Loucy (cell line): ENCODE measurements at regions not wholly inside any gene's neighbourhood (a gene's known extent, or its start where the extent isn't known, plus 50 kb on each side); places are given as distances from the start of the nearest gene placed in this dataset.

Experiments
- H2AFZ ChIP-seq: fragments of 200-600 bp; sonication (generic); 2 replicates; pipeline ENCODE4 v1.6.0; 2016; ENCODE audit warnings: antibody characterized with exemption, mild to moderate bottlenecking, low read length, moderate library complexity
- H3F3A ChIP-seq: fragments of 200-600 bp; 2 replicates; pipeline ENCODE4 v1.6.0; 2016; ENCODE audit warnings: antibody characterized with exemption, low read depth, mild to moderate bottlenecking
- H3K27me3 ChIP-seq: fragments of 200-600 bp; sonication (generic); 2 replicates; pipeline ENCODE4 v1.6.1; 2014; ENCODE audit warnings: low read length, mild to moderate bottlenecking; ENCODE audit not compliant: insufficient read depth, poor library complexity, severe bottlenecking
- H3K36me3 ChIP-seq: fragments of 200-600 bp; sonication (generic); 2 replicates; pipeline ENCODE4 v1.6.1; 2016; ENCODE audit warnings: low read length; ENCODE audit not compliant: insufficient read depth
- H3K4me1 ChIP-seq: fragments of 200-600 bp; sonication (generic); 2 replicates; pipeline ENCODE4 v1.5.1; 2014; ENCODE audit warnings: low read length, mild to moderate bottlenecking; ENCODE audit not compliant: insufficient read depth, poor library complexity, severe bottlenecking
- H3K4me2 ChIP-seq: fragments of 200-600 bp; sonication (generic); 2 replicates; pipeline ENCODE4 v1.6.0; 2014; ENCODE audit warnings: antibody characterized with exemption, low read length, low read depth, mild to moderate bottlenecking; ENCODE audit not compliant: poor library complexity, severe bottlenecking
- H3K4me3 ChIP-seq: fragments of 200-600 bp; sonication (generic); 2 replicates; pipeline ENCODE4 v1.5.1; 2014; ENCODE audit warnings: low read length, mild to moderate bottlenecking, mixed read lengths; ENCODE audit not compliant: poor library complexity, severe bottlenecking
- H3K79me2 ChIP-seq: fragments of 200-600 bp; sonication (generic); 2 replicates; pipeline ENCODE4 v1.6.1; 2014; ENCODE audit warnings: low read length; ENCODE audit not compliant: insufficient read depth
- H3K9ac ChIP-seq: fragments of 200-600 bp; sonication (generic); 2 replicates; pipeline ENCODE4 v1.6.0; 2014; ENCODE audit warnings: mild to moderate bottlenecking, low read depth, low read length, moderate library complexity; ENCODE audit not compliant: poor library complexity, severe bottlenecking
- H3K9me2 ChIP-seq: fragments of 200-600 bp; sonication (generic); replicated peaks from 2 replicates; pipeline ENCODE4 v1.6.1; 2016; ENCODE audit warnings: low read depth, low read length, mixed read lengths
- H3K9me3 ChIP-seq: fragments of 200-600 bp; sonication (generic); 2 replicates; pipeline ENCODE4 v1.6.1; 2014; ENCODE audit warnings: mild to moderate bottlenecking, antibody characterized with exemption, low read length, low read depth; ENCODE audit not compliant: insufficient read depth
- H4K20me1 ChIP-seq: fragments of 200-600 bp; sonication (generic); 2 replicates; pipeline ENCODE4 v1.6.0; 2014; ENCODE audit warnings: antibody characterized with exemption, low read length, mild to moderate bottlenecking; ENCODE audit not compliant: insufficient read depth, poor library complexity, severe bottlenecking
- EZH2phosphoT487 ChIP-seq: fragments of 200-600 bp; IDR thresholded peaks from 2 replicates; pipeline ENCODE4 v1.6.1; 2018; ENCODE audit warnings: antibody characterized with exemption, mild to moderate bottlenecking, moderate library complexity, borderline replicate concordance
- TF ChIP-seq, protein P1 (sequence below): fragments of 200-600 bp; sonication (generic); conservative IDR thresholded peaks from 2 replicates; pipeline ENCODE4 v1.5.1; 2014; ENCODE audit warnings: mild to moderate bottlenecking, antibody characterized with exemption, low read length

DNA sequence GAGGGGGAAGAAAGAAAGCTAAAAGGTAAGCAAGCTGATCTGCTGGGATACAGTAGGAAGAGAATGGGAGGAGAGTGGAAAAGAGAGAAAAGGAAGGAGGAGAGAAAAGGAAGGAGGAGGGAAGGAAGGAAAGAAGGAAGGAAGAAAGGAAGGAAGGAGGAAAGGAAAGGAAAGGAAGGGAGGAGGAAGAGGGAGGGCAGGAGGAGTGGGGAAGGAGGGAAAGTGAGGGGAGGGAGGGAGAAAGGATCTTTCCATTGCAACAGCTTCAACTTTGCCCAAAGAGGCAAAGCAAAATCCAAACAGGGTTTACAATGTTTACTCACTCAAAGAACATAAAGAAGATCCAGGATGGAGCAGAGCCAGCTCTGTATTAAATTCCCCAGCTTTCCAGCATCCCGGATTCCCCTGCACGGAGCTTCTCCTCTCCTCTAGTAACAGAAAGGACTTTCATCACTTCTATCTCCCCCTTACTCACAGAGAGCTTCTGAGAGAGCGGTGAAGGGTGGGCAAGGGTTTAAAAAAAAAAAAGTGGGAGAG, 494.2 kb upstream of the PROK2 start:
- Histone ChIP-seq H3K27me3 (no peaks in the 10 kb centered on the region), H3K36me3 (no peaks in the 10 kb centered on the region), H3K4me1 (peaks cover 32% of the 10 kb centered on the region), H3K9me3 (peaks cover 7% of the 10 kb centered on the region; the same call in 1 of the 2 replicates), H3K9ac (no peak overlapping the region), H3K4me3 (no peak overlapping the region), H3K79me2 (no peaks in the 10 kb centered on the region), H3K9me2 (no peaks in the 10 kb centered on the region), H2AFZ (no peak overlapping the region), H3F3A (no peaks in the 10 kb centered on the region), H3K4me2 (no peak overlapping the region), H4K20me1 (no peaks in the 10 kb centered on the region)
- TF ChIP-seq EZH2phosphoT487, result no peak
- TF ChIP-seq, protein P1, sequence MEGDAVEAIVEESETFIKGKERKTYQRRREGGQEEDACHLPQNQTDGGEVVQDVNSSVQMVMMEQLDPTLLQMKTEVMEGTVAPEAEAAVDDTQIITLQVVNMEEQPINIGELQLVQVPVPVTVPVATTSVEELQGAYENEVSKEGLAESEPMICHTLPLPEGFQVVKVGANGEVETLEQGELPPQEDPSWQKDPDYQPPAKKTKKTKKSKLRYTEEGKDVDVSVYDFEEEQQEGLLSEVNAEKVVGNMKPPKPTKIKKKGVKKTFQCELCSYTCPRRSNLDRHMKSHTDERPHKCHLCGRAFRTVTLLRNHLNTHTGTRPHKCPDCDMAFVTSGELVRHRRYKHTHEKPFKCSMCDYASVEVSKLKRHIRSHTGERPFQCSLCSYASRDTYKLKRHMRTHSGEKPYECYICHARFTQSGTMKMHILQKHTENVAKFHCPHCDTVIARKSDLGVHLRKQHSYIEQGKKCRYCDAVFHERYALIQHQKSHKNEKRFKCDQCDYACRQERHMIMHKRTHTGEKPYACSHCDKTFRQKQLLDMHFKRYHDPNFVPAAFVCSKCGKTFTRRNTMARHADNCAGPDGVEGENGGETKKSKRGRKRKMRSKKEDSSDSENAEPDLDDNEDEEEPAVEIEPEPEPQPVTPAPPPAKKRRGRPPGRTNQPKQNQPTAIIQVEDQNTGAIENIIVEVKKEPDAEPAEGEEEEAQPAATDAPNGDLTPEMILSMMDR, result no peak

DNA sequence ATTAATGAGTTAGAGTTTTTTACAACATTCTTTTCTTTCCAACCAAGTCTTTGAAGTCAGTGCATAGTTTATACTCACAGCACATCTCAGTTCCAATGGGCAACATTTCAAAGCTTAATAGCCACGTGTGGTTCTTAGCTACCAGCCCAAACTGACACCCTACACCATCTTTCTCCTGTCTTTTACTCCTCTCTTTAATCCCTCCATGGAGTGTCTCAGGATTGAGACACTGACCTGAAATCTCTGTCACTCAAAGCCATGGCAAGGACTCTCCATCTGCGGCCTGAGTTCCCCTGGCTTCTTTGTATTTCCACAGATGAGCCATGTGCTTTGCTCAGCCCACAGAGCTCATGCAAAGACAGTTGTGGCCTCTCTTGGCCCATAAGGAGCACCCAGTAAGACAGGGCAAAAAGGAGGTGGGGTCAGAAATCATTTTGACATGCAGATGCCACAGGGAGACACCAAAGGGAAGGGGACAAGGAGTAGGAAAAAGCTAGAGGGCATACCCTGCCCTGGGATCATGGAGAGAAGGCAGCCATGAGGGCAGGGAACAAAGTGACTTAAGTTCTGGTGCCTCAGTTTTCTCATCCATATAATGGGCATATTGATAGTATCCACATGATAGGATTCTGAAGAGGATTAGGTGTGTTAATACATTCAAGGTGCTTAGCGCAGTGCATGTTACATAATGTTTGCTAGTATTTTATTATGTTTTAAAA, 493.6 kb upstream of the PROK2 start:
- no peaks in the 10 kb centered on the region for H3K27me3 ChIP-seq
- H3K9ac ChIP-seq, result no peak overlapping the region
- no peaks in the 10 kb centered on the region for H3K79me2 ChIP-seq
- H3K36me3 ChIP-seq, result no peaks in the 10 kb centered on the region
- peaks cover 7% of the 10 kb centered on the region; the same call in 1 of the 2 replicates for H3K9me3 ChIP-seq
- H4K20me1 ChIP-seq, result no peaks in the 10 kb centered on the region
- H3K4me3 ChIP-seq, result no peak overlapping the region
- H2AFZ ChIP-seq, result no peak overlapping the region
- no peaks in the 10 kb centered on the region for H3K9me2 ChIP-seq
- H3K4me1 ChIP-seq, result peaks cover 38% of the 10 kb centered on the region
- no peaks in the 10 kb centered on the region for H3F3A ChIP-seq
- no peak overlapping the region for H3K4me2 ChIP-seq
- TF ChIP-seq, protein P1, result no peak

DNA sequence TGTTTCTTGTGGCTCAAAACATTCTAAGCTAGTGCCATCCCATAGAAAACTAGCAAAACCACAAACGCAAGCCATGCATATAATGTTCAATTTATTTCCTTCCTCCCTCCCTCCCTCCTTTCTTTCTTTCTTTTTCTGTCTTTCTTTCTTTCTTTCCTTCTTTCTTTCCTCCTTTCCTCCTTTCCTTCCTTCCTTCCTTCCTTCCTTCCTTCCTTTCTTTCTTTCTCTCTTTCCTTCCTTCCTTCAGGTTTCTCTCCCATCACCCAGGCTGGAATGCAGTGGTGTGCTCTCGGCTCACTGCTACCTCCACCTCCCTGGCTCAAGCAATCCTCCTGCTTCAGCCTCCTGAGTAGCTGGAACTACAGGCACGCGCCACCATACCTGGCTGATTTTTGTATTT, 492.8 kb upstream of the PROK2 start:
- Histone ChIP-seq H3K9me2 (no peaks in the 10 kb centered on the region), H2AFZ (no peak overlapping the region), H4K20me1 (no peaks in the 10 kb centered on the region), H3F3A (no peaks in the 10 kb centered on the region), H3K4me3 (no peak overlapping the region), H3K4me1 (peaks cover 43% of the 10 kb centered on the region), H3K36me3 (no peaks in the 10 kb centered on the region), H3K9ac (no peak overlapping the region), H3K4me2 (no peak overlapping the region), H3K79me2 (no peaks in the 10 kb centered on the region), H3K27me3 (no peaks in the 10 kb centered on the region), H3K9me3 (no peaks in the 10 kb centered on the region)
- TF ChIP-seq EZH2phosphoT487, result no peak
- TF ChIP-seq, protein P1, result no peak
